Memory B cell (primary cell): ENCODE measurements at regions not wholly inside any gene's neighbourhood (a gene's known extent, or its start where the extent isn't known, plus 50 kb on each side); places are given as distances from the start of the nearest gene placed in this dataset.

Source experiments
- ATAC-seq: fragments of 150-1000 bp; cut with Tn5 transposase; 2 replicates; pipeline ENCODE4 v1.10.0; 2021; ENCODE audit warnings: low read depth, mild to moderate bottlenecking, moderate library complexity
- DNase-seq, 2 donors: peaks; one replicate each; pipeline ENCODE4 v3.0.0; 2022; ENCODE audit warnings: low spot score in 2 of 2
- H3K27ac Mint-ChIP-seq: one replicate; pipeline ENCODE4 v1.8.0; 2022; ENCODE audit warnings: mild to moderate bottlenecking, moderate library complexity, mixed read lengths
- H3K27me3 Mint-ChIP-seq: one replicate; pipeline ENCODE4 v1.8.0; 2022; ENCODE audit warnings: mixed read lengths
- H3K36me3 Mint-ChIP-seq: one replicate; pipeline ENCODE4 v1.8.0; 2022; ENCODE audit warnings: mild to moderate bottlenecking, mixed read lengths
- H3K4me1 Mint-ChIP-seq: one replicate; pipeline ENCODE4 v1.8.0; 2022; ENCODE audit warnings: mixed read lengths
- H3K4me3 Mint-ChIP-seq: one replicate; pipeline ENCODE4 v1.8.0; 2022; ENCODE audit warnings: mild to moderate bottlenecking, moderate library complexity, mixed read lengths
- H3K9me3 Mint-ChIP-seq: one replicate; pipeline ENCODE4 v1.8.0; 2022; ENCODE audit warnings: mixed read lengths

- ATAC-seq (no peak), DNase-seq (no peak)
- Mint-ChIP-seq H3K4me1 (no peaks in the 10 kb centered on the region), H3K27ac (no peak overlapping the region), H3K27me3 (no peaks in the 10 kb centered on the region), H3K4me3 (no peak overlapping the region), H3K9me3 (peaks cover 4% of the 10 kb centered on the region), H3K36me3 (peaks cover 2% of the 10 kb centered on the region)
Measured at GRCh38 chr9:79335987-79336386, 235.8 kb upstream of the TLE4 start.

GRCh38 chr9:79341561-79341960 lies 230.2 kb upstream of the TLE4 start:
- H3K27me3 Mint-ChIP-seq = no peaks in the 10 kb centered on the region
- H3K4me3 Mint-ChIP-seq = no peak overlapping the region

GRCh38 chr9:79346350-79347020 lies 225.3 kb upstream of the TLE4 start:
- Mint-ChIP-seq H3K36me3 (no peaks in the 10 kb centered on the region), H3K27ac (no peak overlapping the region), H3K4me1 (no peaks in the 10 kb centered on the region), H3K27me3 (peaks cover 2% of the 10 kb centered on the region), H3K9me3 (no peaks in the 10 kb centered on the region), H3K4me3 (no peak overlapping the region)
- DNase-seq = no peak
- ATAC-seq = no peak

More at GRCh38 chr9:79341561-79341960, 230.2 kb upstream of the TLE4 start:
- H3K27ac Mint-ChIP-seq = no peak overlapping the region
- ATAC-seq (no peak), DNase-seq (no peak)
- H3K4me1 Mint-ChIP-seq = no peaks in the 10 kb centered on the region
- no peaks in the 10 kb centered on the region for H3K36me3 Mint-ChIP-seq
- peaks cover 3% of the 10 kb centered on the region for H3K9me3 Mint-ChIP-seq

GRCh38 chr9:79352322-79352721 lies 219.4 kb upstream of the TLE4 start:
- Mint-ChIP-seq H3K27me3 (peaks cover 2% of the 10 kb centered on the region), H3K27ac (no peak overlapping the region), H3K4me3 (no peak overlapping the region), H3K4me1 (peaks cover 2% of the 10 kb centered on the region), H3K36me3 (no peaks in the 10 kb centered on the region), H3K9me3 (no peaks in the 10 kb centered on the region)
- DNase-seq = no peak
- ATAC-seq = no peak

- Mint-ChIP-seq H3K36me3 (no peaks in the 10 kb centered on the region), H3K27ac (no peak overlapping the region), H3K4me1 (peaks cover 2% of the 10 kb centered on the region), H3K4me3 (no peak overlapping the region), H3K27me3 (peaks cover 2% of the 10 kb centered on the region), H3K9me3 (no peaks in the 10 kb centered on the region)
- DNase-seq (no peak), ATAC-seq (no peak)
Measured at GRCh38 chr9:79353856-79354520, 217.8 kb upstream of the TLE4 start.

- H3K4me3 Mint-ChIP-seq = no peak overlapping the region
- H3K27ac Mint-ChIP-seq = no peak overlapping the region
- ATAC-seq (no peak), DNase-seq (no peak)
- no peaks in the 10 kb centered on the region for H3K9me3 Mint-ChIP-seq
- H3K27me3 Mint-ChIP-seq = peaks cover 3% of the 10 kb centered on the region
- no peaks in the 10 kb centered on the region for H3K36me3 Mint-ChIP-seq
- H3K4me1 Mint-ChIP-seq = peaks cover 2% of the 10 kb centered on the region
Measured at GRCh38 chr9:79357194-79357593, 214.6 kb upstream of the TLE4 start.

GRCh38 chr9:79357616-79358015 lies 214.1 kb upstream of the TLE4 start:
- no peak overlapping the region for H3K27ac Mint-ChIP-seq
- DNase-seq (no peak), ATAC-seq (no peak)
- H3K27me3 Mint-ChIP-seq = peaks cover 3% of the 10 kb centered on the region
- H3K4me1 Mint-ChIP-seq = peaks cover 2% of the 10 kb centered on the region
- no peaks in the 10 kb centered on the region for H3K9me3 Mint-ChIP-seq
- H3K4me3 Mint-ChIP-seq = no peak overlapping the region
- H3K36me3 Mint-ChIP-seq = no peaks in the 10 kb centered on the region

- Mint-ChIP-seq H3K9me3 (no peaks in the 10 kb centered on the region), H3K4me3 (no peak overlapping the region), H3K4me1 (peaks cover 2% of the 10 kb centered on the region), H3K27me3 (peaks cover 3% of the 10 kb centered on the region), H3K27ac (no peak overlapping the region), H3K36me3 (no peaks in the 10 kb centered on the region)
- DNase-seq (no peak), ATAC-seq (no peak)
Measured at GRCh38 chr9:79360387-79361347, 211.1 kb upstream of the TLE4 start.

GRCh38 chr9:79362100-79363081 lies 209.4 kb upstream of the TLE4 start:
- no peaks in the 10 kb centered on the region for H3K4me1 Mint-ChIP-seq
- no peak overlapping the region for H3K4me3 Mint-ChIP-seq
- ATAC-seq (no peak), DNase-seq (no peak)
- peaks cover 3% of the 10 kb centered on the region for H3K27me3 Mint-ChIP-seq
- H3K27ac Mint-ChIP-seq = no peak overlapping the region
- no peaks in the 10 kb centered on the region for H3K9me3 Mint-ChIP-seq
- H3K36me3 Mint-ChIP-seq = no peaks in the 10 kb centered on the region

- no peaks in the 10 kb centered on the region for H3K27me3 Mint-ChIP-seq
- no peaks in the 10 kb centered on the region for H3K9me3 Mint-ChIP-seq
- no peak overlapping the region for H3K4me3 Mint-ChIP-seq
- H3K27ac Mint-ChIP-seq = no peak overlapping the region
- no peak for DNase-seq
- ATAC-seq = no peak
- no peaks in the 10 kb centered on the region for H3K4me1 Mint-ChIP-seq
- no peaks in the 10 kb centered on the region for H3K36me3 Mint-ChIP-seq
Measured at GRCh38 chr9:79369676-79370075, 202.1 kb upstream of the TLE4 start.

- H3K4me1 Mint-ChIP-seq = no peaks in the 10 kb centered on the region
- H3K36me3 Mint-ChIP-seq = no peaks in the 10 kb centered on the region
- no peak overlapping the region for H3K4me3 Mint-ChIP-seq
- no peaks in the 10 kb centered on the region for H3K9me3 Mint-ChIP-seq
- no peak overlapping the region for H3K27ac Mint-ChIP-seq
- no peaks in the 10 kb centered on the region for H3K27me3 Mint-ChIP-seq
- no peak for ATAC-seq
- no peak for DNase-seq
Measured at GRCh38 chr9:79371301-79371700, 200.5 kb upstream of the TLE4 start.

- no peaks in the 10 kb centered on the region for H3K36me3 Mint-ChIP-seq
- no peaks in the 10 kb centered on the region for H3K27me3 Mint-ChIP-seq
- no peak overlapping the region for H3K4me3 Mint-ChIP-seq
- no peaks in the 10 kb centered on the region for H3K4me1 Mint-ChIP-seq
- no peak for DNase-seq
- no peaks in the 10 kb centered on the region for H3K9me3 Mint-ChIP-seq
- ATAC-seq = no peak
- no peak overlapping the region for H3K27ac Mint-ChIP-seq
Measured at GRCh38 chr9:79371948-79372555, 199.7 kb upstream of the TLE4 start.

- Mint-ChIP-seq H3K27ac (no peak overlapping the region), H3K4me1 (no peaks in the 10 kb centered on the region), H3K36me3 (peaks cover 2% of the 10 kb centered on the region), H3K9me3 (peaks cover 4% of the 10 kb centered on the region), H3K4me3 (no peak overlapping the region), H3K27me3 (peaks cover 2% of the 10 kb centered on the region)
- DNase-seq (no peak), ATAC-seq (no peak)
Measured at GRCh38 chr9:79377339-79377855, 194.4 kb upstream of the TLE4 start.
